SK-N-SH (cell line): ENCODE measurements at regions not wholly inside any gene's neighbourhood (a gene's known extent, or its start where the extent isn't known, plus 50 kb on each side); places are given as distances from the start of the nearest gene placed in this dataset.
"Not testable (repeated sequence)": the region's sequence is repeated elsewhere in the genome, so short reads cannot be mapped to it uniquely, and the experiment has no call there.

Source experiments
- CTCF ChIA-PET: fragments of 300-600, 350-600 bp; formaldehyde crosslinking; extraction: SDS; loops from one replicate; lab custom pipeline; 2021; lab: Yijun Ruan, JAX
- POLR2A ChIA-PET: fragments of 350-600 bp; sonication (Branson Sonifier 250); formaldehyde crosslinking; extraction: SDS; loops from one replicate; lab custom pipeline; 2020; ENCODE audit warnings: antibody characterized with exemption, inconsistent platforms; lab: Yijun Ruan, JAX
- DNase-seq: peaks from one replicate; pipeline ENCODE4 v3.0.0; 2012
- H2AFZ ChIP-seq: fragments of 200-600 bp; sonication (generic); 2 replicates; pipeline ENCODE4 v1.8.1; 2016; ENCODE audit warnings: antibody characterized with exemption, mild to moderate bottlenecking, low read depth
- H3F3A ChIP-seq: fragments of 200-600 bp; sonication (generic); replicated peaks from 2 replicates; pipeline ENCODE3; 2016; ENCODE audit warnings: antibody characterized with exemption, mild to moderate bottlenecking; ENCODE audit not compliant: insufficient read depth
- H3K27ac ChIP-seq, 2 experiments: fragments of 200-500 bp in 1 of 2; fragments of 200-600 bp in 1 of 2; sonication (Bioruptor generic) in 1 of 2; sonication (generic), shearing (Covaris generic) in 1 of 2; 2 replicates each; pipeline versions ENCODE4 v1.5.1 to v1.6.1; 2014 to 2016; ENCODE audit warnings: low read depth in 2 of 2, inconsistent platforms in 1 of 2, low read length in 1 of 2, mild to moderate bottlenecking in 1 of 2, mixed read lengths in 1 of 2
- H3K27me3 ChIP-seq: fragments of 200-600 bp; sonication (generic), shearing (Covaris generic); 2 replicates; pipeline ENCODE4 v1.6.1; 2016; ENCODE audit warnings: mixed run types; ENCODE audit not compliant: insufficient read depth
- H3K36me3 ChIP-seq, 2 experiments: fragments of 200-500 bp in 1 of 2; fragments of 200-600 bp in 1 of 2; sonication (Bioruptor generic) in 1 of 2; sonication (generic) in 1 of 2; replicated peaks in 1 of 2; 2 replicates each; pipeline versions ENCODE3 to v1.5.1; 2014 to 2016; ENCODE audit warnings: low read length in 1 of 2, mild to moderate bottlenecking in 1 of 2; ENCODE audit not compliant: insufficient read depth in 2 of 2, control insufficient read depth in 1 of 2
- H3K4me1 ChIP-seq, 2 experiments: fragments of 200-500 bp in 1 of 2; fragments of 200-600 bp in 1 of 2; sonication (Bioruptor generic) in 1 of 2; sonication (generic), shearing (Covaris generic) in 1 of 2; 2 replicates each; pipeline versions ENCODE4 v1.5.1 to v1.6.1; 2014 to 2016; ENCODE audit warnings: low read depth in 1 of 2, low read length in 1 of 2, mixed run types in 1 of 2; ENCODE audit not compliant: insufficient read depth in 2 of 2, control insufficient read depth in 1 of 2
- H3K4me2 ChIP-seq: fragments of 200-600 bp; sonication (generic), shearing (Covaris generic); 2 replicates; pipeline ENCODE4 v1.6.1; 2017; ENCODE audit warnings: mixed run types
- H3K4me3 ChIP-seq, 2 experiments: fragments of 200-500 bp in 1 of 2; fragments of 200-600 bp in 1 of 2; sonication (Bioruptor generic) in 1 of 2; sonication (generic), shearing (Covaris generic) in 1 of 2; 2 replicates each; pipeline versions ENCODE4 v1.5.1 to v1.8.1; 2014 to 2016; ENCODE audit warnings: low read depth in 2 of 2, inconsistent platforms in 1 of 2, low read length in 1 of 2, mild to moderate bottlenecking in 1 of 2, mixed read lengths in 1 of 2, moderate library complexity in 1 of 2
- H3K79me2 ChIP-seq: fragments of 200-600 bp; sonication (generic); 2 replicates; pipeline ENCODE4 v1.8.1; 2017; ENCODE audit warnings: mild to moderate bottlenecking; ENCODE audit not compliant: insufficient read depth
- H3K9ac ChIP-seq: fragments of 200-600 bp; sonication (generic); 2 replicates; pipeline ENCODE4 v1.6.1; 2017; ENCODE audit warnings: mixed run types
- H3K9me2 ChIP-seq: fragments of 200-600 bp; sonication (generic); 2 replicates; pipeline ENCODE4 v1.6.1; 2017; ENCODE audit warnings: mixed run types
- H3K9me3 ChIP-seq: fragments of 200-600 bp; sonication (generic); 2 replicates; pipeline ENCODE4 v1.6.1; 2017; ENCODE audit warnings: mixed run types, mild to moderate bottlenecking, moderate library complexity
- H4K20me1 ChIP-seq: fragments of 200-600 bp; sonication (generic); 2 replicates; pipeline ENCODE4 v1.6.1; 2017; ENCODE audit warnings: mild to moderate bottlenecking, mixed run types; ENCODE audit not compliant: insufficient read depth
- CHD2 ChIP-seq: fragments of 150-350 bp; IDR thresholded peaks from 2 replicates; pipeline ENCODE4 v1.6.1; 2018; ENCODE audit warnings: low read length; ENCODE audit not compliant: partially characterized antibody
- ELF1 ChIP-seq: IDR thresholded peaks from 2 replicates; pipeline ENCODE4 v1.4.0; 2012
- FOXM1 ChIP-seq: IDR thresholded peaks from 2 replicates; pipeline ENCODE4 v1.4.0; 2012; ENCODE audit warnings: low read depth, mild to moderate bottlenecking
- MEF2A ChIP-seq: IDR thresholded peaks from 2 replicates; pipeline ENCODE4 v1.4.0; 2012; ENCODE audit warnings: low read depth, borderline replicate concordance
- MXI1 ChIP-seq: IDR thresholded peaks from 2 replicates; pipeline ENCODE4 v1.6.1; 2012; ENCODE audit warnings: mild to moderate bottlenecking, low read depth, low read length, improper control_type of control experiment
- NFIC ChIP-seq: IDR thresholded peaks from 2 replicates; pipeline ENCODE4 v1.4.0; 2012; ENCODE audit warnings: borderline replicate concordance
- NRF1 ChIP-seq: IDR thresholded peaks from 2 replicates; pipeline ENCODE4 v1.6.1; 2012; ENCODE audit warnings: low read depth, mild to moderate bottlenecking, low read length
- RAD21 ChIP-seq: IDR thresholded peaks from 2 replicates; pipeline ENCODE4 v1.6.1; 2012; ENCODE audit warnings: mild to moderate bottlenecking, low read length
- RCOR1 ChIP-seq: fragments of 150-350 bp; IDR thresholded peaks from 2 replicates; pipeline ENCODE4 v1.6.1; 2017; ENCODE audit warnings: antibody characterized with exemption, low read length
- RXRA ChIP-seq: IDR thresholded peaks from 2 replicates; pipeline ENCODE4 v1.4.0; 2012; ENCODE audit warnings: low read depth, mild to moderate bottlenecking, borderline replicate concordance
- WGBS: methylation state at CpG from one replicate; pipeline ENCODE4 v1.1.6; 2017; ENCODE audit warnings: low lambda C conversion rate; 5-methylcytosine and 5-hydroxymethylcytosine counted together
- TF ChIP-seq, protein P1 (sequence below): IDR thresholded peaks from 2 replicates; pipeline ENCODE4 v1.6.1; 2012; ENCODE audit warnings: mild to moderate bottlenecking, low read depth, low read length, moderate library complexity
- TF ChIP-seq, protein P2 (sequence below): IDR thresholded peaks from 2 replicates; pipeline ENCODE4 v1.4.0; 2012; ENCODE audit warnings: low read depth
- TF ChIP-seq, protein P3 (sequence below): fragments of 200-600 bp; sonication (generic); IDR thresholded peaks from 2 replicates; pipeline ENCODE4 v1.6.1; 2017; ENCODE audit warnings: antibody characterized with exemption, mild to moderate bottlenecking, moderate library complexity
- TF ChIP-seq, protein P4 (sequence below): IDR thresholded peaks from 2 replicates; pipeline ENCODE4 v1.4.0; 2012; ENCODE audit warnings: low read depth, borderline replicate concordance

DNA sequence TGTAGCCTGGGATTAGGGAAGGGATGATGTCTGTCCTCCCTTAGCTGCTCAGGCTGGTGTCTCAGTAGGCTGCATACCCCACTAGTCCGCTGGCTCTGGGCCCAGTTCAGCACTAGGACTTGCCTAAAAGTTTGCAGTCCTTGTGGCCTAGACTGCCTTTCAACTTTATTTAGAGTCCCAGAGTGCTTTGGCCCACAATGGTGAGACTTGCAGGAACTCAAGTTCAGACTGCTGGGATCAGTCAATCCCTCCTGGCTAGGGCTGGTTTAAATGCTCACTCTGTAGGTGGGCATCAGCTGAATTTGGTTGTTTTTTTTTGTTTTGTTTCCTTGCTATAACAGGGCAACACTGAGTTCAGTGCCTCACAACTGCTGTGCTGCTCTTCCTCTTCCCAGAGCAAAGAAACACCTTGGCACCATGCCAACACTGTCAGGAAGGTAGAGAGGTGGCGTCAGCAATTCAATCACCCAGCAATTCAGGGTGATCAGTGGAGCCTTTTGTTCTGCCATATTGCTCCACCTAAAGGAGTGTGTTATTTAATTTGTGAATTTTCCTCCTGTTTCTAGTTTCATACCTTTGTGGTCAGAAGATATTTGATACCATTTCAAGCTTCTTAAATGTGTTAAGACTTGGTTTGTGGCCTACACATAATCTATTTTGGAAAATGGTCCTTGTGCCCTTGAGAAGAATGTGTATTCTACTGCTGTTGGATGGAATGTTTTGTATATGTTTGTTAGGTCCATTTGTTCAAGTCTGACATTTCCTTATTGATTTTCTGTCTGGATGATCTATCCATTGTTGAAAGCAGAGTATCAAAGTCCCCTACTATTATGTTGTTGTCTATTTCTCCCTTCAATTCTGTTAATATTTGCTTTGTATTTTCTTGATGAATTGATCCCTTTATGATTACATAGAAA, 284.0 kb upstream of the PMFBP1 start:
- TF ChIP-seq, protein P1, sequence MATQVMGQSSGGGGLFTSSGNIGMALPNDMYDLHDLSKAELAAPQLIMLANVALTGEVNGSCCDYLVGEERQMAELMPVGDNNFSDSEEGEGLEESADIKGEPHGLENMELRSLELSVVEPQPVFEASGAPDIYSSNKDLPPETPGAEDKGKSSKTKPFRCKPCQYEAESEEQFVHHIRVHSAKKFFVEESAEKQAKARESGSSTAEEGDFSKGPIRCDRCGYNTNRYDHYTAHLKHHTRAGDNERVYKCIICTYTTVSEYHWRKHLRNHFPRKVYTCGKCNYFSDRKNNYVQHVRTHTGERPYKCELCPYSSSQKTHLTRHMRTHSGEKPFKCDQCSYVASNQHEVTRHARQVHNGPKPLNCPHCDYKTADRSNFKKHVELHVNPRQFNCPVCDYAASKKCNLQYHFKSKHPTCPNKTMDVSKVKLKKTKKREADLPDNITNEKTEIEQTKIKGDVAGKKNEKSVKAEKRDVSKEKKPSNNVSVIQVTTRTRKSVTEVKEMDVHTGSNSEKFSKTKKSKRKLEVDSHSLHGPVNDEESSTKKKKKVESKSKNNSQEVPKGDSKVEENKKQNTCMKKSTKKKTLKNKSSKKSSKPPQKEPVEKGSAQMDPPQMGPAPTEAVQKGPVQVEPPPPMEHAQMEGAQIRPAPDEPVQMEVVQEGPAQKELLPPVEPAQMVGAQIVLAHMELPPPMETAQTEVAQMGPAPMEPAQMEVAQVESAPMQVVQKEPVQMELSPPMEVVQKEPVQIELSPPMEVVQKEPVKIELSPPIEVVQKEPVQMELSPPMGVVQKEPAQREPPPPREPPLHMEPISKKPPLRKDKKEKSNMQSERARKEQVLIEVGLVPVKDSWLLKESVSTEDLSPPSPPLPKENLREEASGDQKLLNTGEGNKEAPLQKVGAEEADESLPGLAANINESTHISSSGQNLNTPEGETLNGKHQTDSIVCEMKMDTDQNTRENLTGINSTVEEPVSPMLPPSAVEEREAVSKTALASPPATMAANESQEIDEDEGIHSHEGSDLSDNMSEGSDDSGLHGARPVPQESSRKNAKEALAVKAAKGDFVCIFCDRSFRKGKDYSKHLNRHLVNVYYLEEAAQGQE: no peak
- no peak for TF ChIP-seq ELF1
- TF ChIP-seq CHD2: no peak
- TF ChIP-seq NFIC: no peak
- no peak for TF ChIP-seq RXRA
- TF ChIP-seq RCOR1: no peak
- no peak overlapping the region for H3K4me2 ChIP-seq
- H3K27me3 ChIP-seq: no peaks in the 10 kb centered on the region
- 88% methylated on average over 2 of the region's 2 CpGs for WGBS
- ChIA-PET CTCF (interaction anchor here (1.2 to 1.8 kb wide), 3 partner anchors 11 to 260 kb away, joined by 3 to 6 read pairs (median 4); no protein-coding TSS in a partner anchor), POLR2A (no interaction called here)
- no peaks in the 10 kb centered on the region for H3K4me1 ChIP-seq
- no peaks in the 10 kb centered on the region for H3K9me2 ChIP-seq
- DNase-seq: no peak
- no peak overlapping the region for H2AFZ ChIP-seq
- H3K4me3 ChIP-seq: no peak overlapping the region
- H3F3A ChIP-seq: no peaks in the 10 kb centered on the region
- no peak overlapping the region for H3K27ac ChIP-seq
- peaks cover 0 to 3% of the 10 kb centered on the region in 2 experiments for H3K36me3 ChIP-seq
- no peaks in the 10 kb centered on the region for H4K20me1 ChIP-seq
- no peaks in the 10 kb centered on the region for H3K79me2 ChIP-seq
- H3K9me3 ChIP-seq: peaks cover 14% of the 10 kb centered on the region; the same call in 1 of the 2 replicates
- H3K9ac ChIP-seq: no peak overlapping the region

DNA sequence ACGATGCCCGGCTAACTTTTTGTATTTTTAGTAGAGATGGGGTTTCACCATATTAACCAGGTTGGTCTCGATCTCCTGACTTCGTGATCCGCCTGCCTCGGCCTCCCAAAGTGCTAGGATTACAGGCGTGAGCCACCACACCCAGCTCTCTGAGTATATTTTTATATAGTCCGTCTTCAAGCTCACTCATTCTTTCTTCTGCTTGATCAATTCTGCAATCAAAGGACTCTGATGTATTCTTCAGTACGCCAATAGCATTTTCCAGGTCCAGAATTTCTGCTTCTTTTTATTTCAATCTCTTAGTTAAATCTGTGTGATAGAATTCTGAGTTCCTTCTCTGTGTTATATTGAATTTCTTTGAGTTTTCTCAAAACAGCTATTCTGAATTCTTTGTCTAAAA, 281.9 kb upstream of the PMFBP1 start:
- DNase-seq, H3K9ac ChIP-seq, H3F3A ChIP-seq, H3K9me2 ChIP-seq, H2AFZ ChIP-seq, CTCF ChIA-PET, H3K27me3 ChIP-seq, H3K4me2 ChIP-seq, H3K79me2 ChIP-seq, H4K20me1 ChIP-seq, POLR2A ChIA-PET, H3K4me3 ChIP-seq, H3K36me3 ChIP-seq, H3K27ac ChIP-seq, H3K4me1 ChIP-seq: not testable (repeated sequence)
- 98% methylated on average over 9 of the region's 9 CpGs for WGBS
- H3K9me3 ChIP-seq: peaks cover 14% of the 10 kb centered on the region; the same call in 1 of the 2 replicates

DNA sequence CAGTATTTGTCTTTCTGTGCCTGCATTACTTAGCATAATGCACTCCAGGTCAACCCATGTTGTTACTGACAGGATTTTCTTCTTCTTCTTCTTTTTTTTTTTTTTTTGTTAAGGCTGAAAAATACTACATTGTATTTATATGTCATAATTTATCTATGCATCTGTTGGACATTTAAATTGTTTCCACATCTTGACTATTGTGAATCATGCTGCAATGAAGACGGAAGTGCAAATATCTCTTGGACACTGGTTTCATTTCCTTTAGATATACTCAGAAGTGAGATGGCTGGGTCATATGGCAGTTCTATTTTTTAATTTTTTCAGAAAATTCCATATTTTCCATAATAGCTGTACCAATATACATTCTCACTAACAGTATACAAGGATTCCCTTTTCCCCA, 272.7 kb upstream of the PMFBP1 start:
- no peaks in the 10 kb centered on the region for H3K36me3 ChIP-seq
- no peaks in the 10 kb centered on the region for H3F3A ChIP-seq
- no peak overlapping the region for H3K4me2 ChIP-seq
- no peak for DNase-seq
- POLR2A ChIA-PET: no interaction called here
- no peak overlapping the region for H3K27ac ChIP-seq
- no peak overlapping the region for H3K9ac ChIP-seq
- CTCF ChIA-PET: no interaction called here
- no peaks in the 10 kb centered on the region for H3K9me3 ChIP-seq
- WGBS: 68% methylated on average over 1 of the region's 1 CpG
- no peaks in the 10 kb centered on the region for H3K79me2 ChIP-seq
- no peak overlapping the region for H3K4me3 ChIP-seq
- no peaks in the 10 kb centered on the region for H3K9me2 ChIP-seq
- H2AFZ ChIP-seq: no peak overlapping the region
- H3K27me3 ChIP-seq: no peaks in the 10 kb centered on the region
- no peaks in the 10 kb centered on the region for H4K20me1 ChIP-seq
- H3K4me1 ChIP-seq: no peaks in the 10 kb centered on the region
- TF ChIP-seq, protein P2, sequence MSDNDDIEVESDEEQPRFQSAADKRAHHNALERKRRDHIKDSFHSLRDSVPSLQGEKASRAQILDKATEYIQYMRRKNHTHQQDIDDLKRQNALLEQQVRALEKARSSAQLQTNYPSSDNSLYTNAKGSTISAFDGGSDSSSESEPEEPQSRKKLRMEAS: no peak
- no peak for TF ChIP-seq ELF1
- no peak for TF ChIP-seq MXI1
- TF ChIP-seq, protein P3, sequence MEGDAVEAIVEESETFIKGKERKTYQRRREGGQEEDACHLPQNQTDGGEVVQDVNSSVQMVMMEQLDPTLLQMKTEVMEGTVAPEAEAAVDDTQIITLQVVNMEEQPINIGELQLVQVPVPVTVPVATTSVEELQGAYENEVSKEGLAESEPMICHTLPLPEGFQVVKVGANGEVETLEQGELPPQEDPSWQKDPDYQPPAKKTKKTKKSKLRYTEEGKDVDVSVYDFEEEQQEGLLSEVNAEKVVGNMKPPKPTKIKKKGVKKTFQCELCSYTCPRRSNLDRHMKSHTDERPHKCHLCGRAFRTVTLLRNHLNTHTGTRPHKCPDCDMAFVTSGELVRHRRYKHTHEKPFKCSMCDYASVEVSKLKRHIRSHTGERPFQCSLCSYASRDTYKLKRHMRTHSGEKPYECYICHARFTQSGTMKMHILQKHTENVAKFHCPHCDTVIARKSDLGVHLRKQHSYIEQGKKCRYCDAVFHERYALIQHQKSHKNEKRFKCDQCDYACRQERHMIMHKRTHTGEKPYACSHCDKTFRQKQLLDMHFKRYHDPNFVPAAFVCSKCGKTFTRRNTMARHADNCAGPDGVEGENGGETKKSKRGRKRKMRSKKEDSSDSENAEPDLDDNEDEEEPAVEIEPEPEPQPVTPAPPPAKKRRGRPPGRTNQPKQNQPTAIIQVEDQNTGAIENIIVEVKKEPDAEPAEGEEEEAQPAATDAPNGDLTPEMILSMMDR: no peak
- no peak for TF ChIP-seq NRF1
- no peak for TF ChIP-seq FOXM1
- TF ChIP-seq, protein P4, sequence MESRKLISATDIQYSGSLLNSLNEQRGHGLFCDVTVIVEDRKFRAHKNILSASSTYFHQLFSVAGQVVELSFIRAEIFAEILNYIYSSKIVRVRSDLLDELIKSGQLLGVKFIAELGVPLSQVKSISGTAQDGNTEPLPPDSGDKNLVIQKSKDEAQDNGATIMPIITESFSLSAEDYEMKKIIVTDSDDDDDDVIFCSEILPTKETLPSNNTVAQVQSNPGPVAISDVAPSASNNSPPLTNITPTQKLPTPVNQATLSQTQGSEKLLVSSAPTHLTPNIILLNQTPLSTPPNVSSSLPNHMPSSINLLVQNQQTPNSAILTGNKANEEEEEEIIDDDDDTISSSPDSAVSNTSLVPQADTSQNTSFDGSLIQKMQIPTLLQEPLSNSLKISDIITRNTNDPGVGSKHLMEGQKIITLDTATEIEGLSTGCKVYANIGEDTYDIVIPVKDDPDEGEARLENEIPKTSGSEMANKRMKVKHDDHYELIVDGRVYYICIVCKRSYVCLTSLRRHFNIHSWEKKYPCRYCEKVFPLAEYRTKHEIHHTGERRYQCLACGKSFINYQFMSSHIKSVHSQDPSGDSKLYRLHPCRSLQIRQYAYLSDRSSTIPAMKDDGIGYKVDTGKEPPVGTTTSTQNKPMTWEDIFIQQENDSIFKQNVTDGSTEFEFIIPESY: no peak
- TF ChIP-seq MEF2A: no peak
- TF ChIP-seq RAD21: no peak
